Chondrocyte (in vitro differentiated cells): ENCODE measurements at regions not wholly inside any gene's neighbourhood (a gene's known extent, or its start where the extent isn't known, plus 50 kb on each side); places are given as distances from the start of the nearest gene placed in this dataset.

Source experiments
- DNase-seq: peaks from one replicate; pipeline ENCODE4 v3.0.0; 2021; ENCODE audit warnings: mixed read lengths, low spot score
- H3K27ac Mint-ChIP-seq: one replicate; pipeline ENCODE4 v1.8.0; 2021; ENCODE audit warnings: mild to moderate bottlenecking, moderate library complexity, mixed read lengths; ENCODE audit not compliant: unreplicated experiment
- H3K27me3 Mint-ChIP-seq: 2 replicates; pipeline ENCODE4 v1.8.0; 2021; ENCODE audit warnings: low read depth, mixed read lengths
- H3K36me3 Mint-ChIP-seq: 2 replicates; pipeline ENCODE4 v1.8.0; 2021; ENCODE audit warnings: low read depth, mixed read lengths
- H3K4me1 Mint-ChIP-seq: 2 replicates; pipeline ENCODE4 v1.8.0; 2021; ENCODE audit warnings: low read depth, mild to moderate bottlenecking, mixed read lengths
- H3K4me3 Mint-ChIP-seq: one replicate; pipeline ENCODE4 v1.8.0; 2021; ENCODE audit warnings: mild to moderate bottlenecking, moderate library complexity, mixed read lengths; ENCODE audit not compliant: unreplicated experiment
- H3K9me3 Mint-ChIP-seq: 2 replicates; pipeline ENCODE4 v1.8.0; 2021; ENCODE audit warnings: low read depth, mixed read lengths
- CTCF ChIP-seq: fragments of 200-600 bp; sonication (generic); IDR thresholded peaks from 2 replicates; pipeline ENCODE4 v1.5.0; 2021; ENCODE audit warnings: antibody characterized with exemption, mild to moderate bottlenecking, moderate library complexity

GRCh38 chr14:61126603-61127498 is 145.8 kb downstream of the SLC38A6 start:
- H3K27ac Mint-ChIP-seq: no peak overlapping the region
- H3K27me3 Mint-ChIP-seq: no peaks in the 10 kb centered on the region
- no peak for DNase-seq
- H3K9me3 Mint-ChIP-seq: no peaks in the 10 kb centered on the region
- H3K36me3 Mint-ChIP-seq: peaks cover 1% of the 10 kb centered on the region
- peaks cover 44% of the 10 kb centered on the region for H3K4me1 Mint-ChIP-seq
- H3K4me3 Mint-ChIP-seq: no peak overlapping the region
- no peak for TF ChIP-seq CTCF

- peaks cover 44% of the 10 kb centered on the region for H3K4me1 Mint-ChIP-seq
- H3K27me3 Mint-ChIP-seq: no peaks in the 10 kb centered on the region
- H3K27ac Mint-ChIP-seq: peak overlapping the region; percentile 28
- H3K9me3 Mint-ChIP-seq: peaks cover 2% of the 10 kb centered on the region
- peaks cover 1% of the 10 kb centered on the region for H3K36me3 Mint-ChIP-seq
- DNase-seq: no peak
- TF ChIP-seq CTCF: no peak
- H3K4me3 Mint-ChIP-seq: no peak overlapping the region
These were observed 145.0 kb downstream of the SLC38A6 start for GRCh38 chr14:61125867-61126572.

- Mint-ChIP-seq H3K27ac (no peak overlapping the region), H3K4me3 (no peak overlapping the region), H3K36me3 (peaks cover 1% of the 10 kb centered on the region), H3K27me3 (no peaks in the 10 kb centered on the region), H3K4me1 (peaks cover 48% of the 10 kb centered on the region), H3K9me3 (peaks cover 6% of the 10 kb centered on the region)
- no peak for DNase-seq
- no peak for TF ChIP-seq CTCF
These were observed 144.2 kb downstream of the SLC38A6 start for GRCh38 chr14:61125041-61125866.

- no peak for DNase-seq
- Mint-ChIP-seq H3K4me1 (peaks cover 50% of the 10 kb centered on the region), H3K4me3 (no peak overlapping the region), H3K27me3 (no peaks in the 10 kb centered on the region), H3K36me3 (no peaks in the 10 kb centered on the region), H3K27ac (no peak overlapping the region), H3K9me3 (peaks cover 6% of the 10 kb centered on the region)
- TF ChIP-seq CTCF: no peak
These were observed 141.8 kb downstream of the SLC38A6 start for GRCh38 chr14:61122862-61123261.

GRCh38 chr14:61121355-61121787 is 140.3 kb downstream of the SLC38A6 start:
- no peak overlapping the region for H3K4me3 Mint-ChIP-seq
- no peak for DNase-seq
- H3K36me3 Mint-ChIP-seq: no peaks in the 10 kb centered on the region
- no peak overlapping the region for H3K27ac Mint-ChIP-seq
- no peaks in the 10 kb centered on the region for H3K27me3 Mint-ChIP-seq
- peaks cover 6% of the 10 kb centered on the region for H3K9me3 Mint-ChIP-seq
- H3K4me1 Mint-ChIP-seq: peaks cover 51% of the 10 kb centered on the region
- no peak for TF ChIP-seq CTCF
